NB4 (cell line): ENCODE measurements at regions not wholly inside any gene's neighbourhood (a gene's known extent, or its start where the extent isn't known, plus 50 kb on each side); places are given as distances from the start of the nearest gene placed in this dataset.

Source experiments
- DNase-seq: peaks from one replicate; pipeline ENCODE4 v3.0.0; 2010; ENCODE audit warnings: low read depth
- H3K4me3 ChIP-seq: one replicate; pipeline ENCODE4 v1.5.1; 2011; ENCODE audit warnings: mild to moderate bottlenecking, low read depth, low read length, moderate library complexity
- CTCF ChIP-seq: IDR thresholded peaks from one replicate; pipeline ENCODE4 v1.5.1; 2012; ENCODE audit warnings: low read depth, low read length
- MAX ChIP-seq: IDR thresholded peaks from 2 replicates; pipeline ENCODE4 v1.6.1; 2011; ENCODE audit warnings: low read depth, low read length
- MYC ChIP-seq: IDR thresholded peaks from 2 replicates; pipeline ENCODE4 v1.6.1; 2011; ENCODE audit warnings: low read depth, low read length
- POLR2A ChIP-seq: IDR thresholded peaks from 2 replicates; pipeline ENCODE4 v1.6.1; 2011; ENCODE audit warnings: mild to moderate bottlenecking; ENCODE audit not compliant: insufficient read length; ENCODE audit errors: extremely low read depth

GRCh38 chr1:235006132-235006721 lies 122.4 kb downstream of the TOMM20 start:
- TF ChIP-seq MYC (no peak), MAX (no peak), POLR2A (no peak), CTCF (no peak)
- DNase-seq: no peak

DNA sequence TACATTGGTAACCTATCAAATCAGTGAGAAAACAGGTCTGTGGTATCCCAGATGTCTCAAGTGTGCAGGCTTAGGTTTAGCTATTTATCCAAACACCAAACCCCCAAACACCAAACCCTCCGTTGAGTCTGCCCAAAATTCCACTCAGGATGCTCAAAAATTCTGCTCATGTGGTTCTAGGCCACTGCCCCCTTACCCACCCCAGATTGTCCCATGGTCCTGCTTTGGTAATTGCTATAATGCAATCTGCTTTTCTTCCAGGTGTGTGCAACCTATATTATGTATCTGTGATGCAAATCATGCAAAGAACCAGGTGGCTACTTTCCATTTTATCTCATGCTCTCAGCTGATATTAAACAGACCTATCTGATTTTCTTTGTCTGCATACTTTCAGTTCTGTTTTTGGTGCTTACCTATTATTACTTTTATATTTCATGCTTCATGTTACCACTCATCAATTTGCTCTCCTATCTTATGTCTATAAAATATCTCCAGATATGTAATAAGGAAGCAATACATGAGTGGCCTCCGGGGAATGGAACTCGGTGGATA lies 123.7 kb downstream of the TOMM20 start:
- no peak for TF ChIP-seq MYC
- TF ChIP-seq CTCF: no peak
- TF ChIP-seq POLR2A: no peak
- no peak for TF ChIP-seq MAX
- no peak overlapping the region for H3K4me3 ChIP-seq
- DNase-seq: no peak

More at GRCh38 chr1:235006132-235006721, 122.4 kb downstream of the TOMM20 start:
- no peak overlapping the region for H3K4me3 ChIP-seq

- H3K4me3 ChIP-seq: no peak overlapping the region
- DNase-seq: no peak
- TF ChIP-seq MAX (no peak), CTCF (no peak), POLR2A (no peak), MYC (no peak)
Measured at GRCh38 chr1:235004276-235004675, 124.4 kb downstream of the TOMM20 start.

GRCh38 chr1:235002706-235003300 lies 125.8 kb downstream of the TOMM20 start:
- DNase-seq: no peak
- no peak overlapping the region for H3K4me3 ChIP-seq
- TF ChIP-seq MAX: no peak
- no peak for TF ChIP-seq CTCF
- TF ChIP-seq POLR2A: no peak
- no peak for TF ChIP-seq MYC

DNA sequence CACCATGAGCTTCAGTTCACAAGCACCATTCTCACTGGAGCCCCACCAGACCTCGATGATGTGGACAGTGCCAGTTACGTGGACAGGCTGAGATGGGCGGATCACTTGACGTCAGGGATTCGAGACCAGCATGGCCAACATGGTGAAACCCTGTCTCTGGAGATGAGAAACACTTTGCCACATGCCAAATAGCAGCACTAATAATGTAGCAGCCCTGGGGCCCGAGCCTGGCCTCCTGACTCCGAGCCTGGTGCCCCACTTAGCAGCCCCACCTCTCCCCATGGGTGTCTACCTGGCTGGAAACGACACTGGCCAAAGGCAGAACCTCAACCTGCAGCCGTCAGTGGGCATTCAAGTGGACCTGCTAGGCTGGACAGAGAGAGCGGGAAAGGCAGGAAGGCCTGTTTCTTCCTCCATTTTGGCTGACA lies 129.1 kb downstream of the TOMM20 start:
- TF ChIP-seq POLR2A (no peak), CTCF (no peak), MAX (no peak), MYC (no peak)
- no peak for DNase-seq
- H3K4me3 ChIP-seq: no peak overlapping the region
